Activated CD4-positive, alpha-beta T cell treated with anti-CD3 and anti-CD28 coated beads, Interleukin-10, Interleukin-2, amounts not matched to agents 100 ng/mL and 50 ng/mL, durations not matched to agents 16 hours and 8 hours (primary cell): ENCODE measurements at regions not wholly inside any gene's neighbourhood (a gene's known extent, or its start where the extent isn't known, plus 50 kb on each side); places are given as distances from the start of the nearest gene placed in this dataset.

Experiments used
- DNase-seq: peaks from one replicate; pipeline ENCODE4 v3.0.0-alpha.2; 2020

- DNase-seq: no peak
Observed at GRCh38 chr11:127193950-127194349, 193.4 kb upstream of the KIRREL3 start.

DNA sequence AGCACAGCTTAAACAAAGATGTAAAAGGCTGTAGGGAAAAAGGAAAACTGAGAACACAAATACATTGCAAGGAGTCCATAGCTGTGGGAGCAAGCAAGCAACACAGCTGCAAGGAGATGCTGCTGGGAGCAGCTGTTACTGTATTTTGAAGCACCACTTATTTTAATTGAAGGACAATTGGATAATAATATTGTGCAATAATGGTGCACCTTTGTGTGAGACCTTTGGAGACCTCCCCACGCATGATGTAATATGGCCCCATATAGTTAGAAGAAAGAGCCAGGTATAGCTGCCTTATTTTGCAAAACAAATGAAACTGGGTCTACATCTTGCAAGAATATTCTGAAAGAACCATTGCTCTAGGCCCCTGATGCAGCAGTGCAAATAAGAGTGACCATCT, 191.1 kb upstream of the KIRREL3 start:
- DNase-seq: no peak

GRCh38 chr11:127191261-127191660, 190.7 kb upstream of the KIRREL3 start:
- no peak for DNase-seq

DNA sequence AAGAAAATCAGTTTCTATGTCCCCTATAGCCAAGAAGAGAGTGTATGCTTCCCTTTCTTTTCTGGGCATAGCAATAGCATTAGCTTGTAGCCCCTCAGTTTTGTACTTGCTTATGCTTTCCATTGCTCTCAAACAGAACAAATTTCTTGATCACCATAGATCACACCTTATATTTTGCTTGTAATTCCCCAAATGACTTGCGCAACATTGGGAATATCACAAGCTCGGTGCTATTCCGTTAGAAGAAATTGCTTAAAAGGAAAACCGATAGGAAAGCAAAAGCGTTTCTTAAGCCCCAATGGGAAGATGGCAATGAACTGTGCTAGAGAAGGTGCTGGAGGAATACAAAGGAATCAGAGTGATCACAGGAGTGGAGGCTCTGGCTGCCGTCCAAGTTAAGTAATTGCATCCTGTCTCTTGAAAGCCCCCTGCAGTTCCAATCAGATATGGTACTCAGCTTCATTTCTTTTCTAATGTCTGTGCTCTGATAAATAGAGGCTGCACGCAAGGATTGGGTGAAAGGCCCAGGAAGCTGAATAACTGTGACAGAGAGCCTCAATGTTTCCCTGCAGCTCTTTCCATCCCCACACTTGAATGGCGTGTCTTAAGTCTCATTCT, 182.1 kb upstream of the KIRREL3 start:
- no peak for DNase-seq

- DNase-seq: no peak
Observed at GRCh38 chr11:127157225-127157624, 156.7 kb upstream of the KIRREL3 start.

- no peak for DNase-seq
Observed at GRCh38 chr11:127149410-127149809, 148.8 kb upstream of the KIRREL3 start.

- DNase-seq: no peak
Observed at GRCh38 chr11:127143251-127143650, 142.7 kb upstream of the KIRREL3 start.

DNA sequence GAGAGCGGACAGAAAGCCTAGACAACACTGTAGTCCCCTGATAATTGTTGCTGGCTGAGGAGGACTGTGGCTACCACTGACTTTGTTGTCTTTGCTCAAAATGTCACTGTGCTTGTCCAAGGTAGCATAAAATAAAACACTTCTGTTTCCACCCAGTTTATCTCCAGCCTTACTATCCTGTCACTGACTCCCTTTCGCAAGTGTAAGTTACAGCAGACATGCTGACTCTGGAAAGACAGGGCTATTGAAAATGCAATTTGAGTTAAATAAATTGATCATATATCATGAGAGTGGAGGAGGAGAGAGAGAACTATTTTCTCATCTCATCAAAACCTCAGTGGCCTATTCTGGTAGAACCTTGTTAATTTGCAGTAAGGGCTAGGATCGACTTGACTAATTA, 138.0 kb upstream of the KIRREL3 start:
- DNase-seq: no peak

GRCh38 chr11:127137771-127138280, 137.3 kb upstream of the KIRREL3 start:
- no peak for DNase-seq

GRCh38 chr11:127136438-127136837, 135.9 kb upstream of the KIRREL3 start:
- no peak for DNase-seq

DNA sequence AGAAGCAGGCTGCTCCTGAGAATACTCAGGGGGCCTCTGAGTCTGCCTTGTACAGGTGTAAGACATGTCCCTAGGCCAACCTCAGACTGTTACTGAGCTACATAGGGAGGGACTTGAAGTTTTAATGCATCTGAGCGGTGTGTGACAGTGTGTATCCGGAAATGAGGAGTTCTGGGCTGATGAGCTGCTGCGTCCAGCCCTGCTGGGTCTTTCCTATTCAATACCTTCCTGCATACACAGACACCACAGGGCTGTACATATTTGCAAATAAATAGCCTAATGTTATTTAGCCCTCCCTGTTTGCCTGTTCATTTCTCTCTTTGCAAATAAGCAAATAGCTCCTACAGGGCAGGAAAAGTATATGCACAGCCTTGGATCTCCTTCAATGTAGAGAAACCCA, 134.7 kb upstream of the KIRREL3 start:
- DNase-seq: no peak

DNA sequence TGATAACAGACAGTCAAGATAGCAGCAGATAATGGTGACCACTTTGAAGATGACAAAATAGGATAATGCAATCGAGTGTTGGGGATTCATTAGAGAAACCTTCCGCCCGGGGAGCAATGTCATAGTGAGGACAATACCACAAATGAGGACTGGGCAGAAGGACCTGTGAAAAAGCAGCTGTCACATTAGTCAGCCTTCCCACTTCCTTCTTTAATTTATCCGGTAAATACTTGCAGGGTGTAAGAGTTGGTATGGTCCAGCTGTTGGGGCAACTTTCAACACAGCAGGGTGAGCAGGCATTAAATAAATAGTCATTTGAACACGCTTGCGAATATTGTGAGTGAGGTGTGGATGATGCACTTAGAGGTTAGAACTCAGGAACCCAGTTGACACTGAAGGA, 132.5 kb upstream of the KIRREL3 start:
- no peak for DNase-seq

DNA sequence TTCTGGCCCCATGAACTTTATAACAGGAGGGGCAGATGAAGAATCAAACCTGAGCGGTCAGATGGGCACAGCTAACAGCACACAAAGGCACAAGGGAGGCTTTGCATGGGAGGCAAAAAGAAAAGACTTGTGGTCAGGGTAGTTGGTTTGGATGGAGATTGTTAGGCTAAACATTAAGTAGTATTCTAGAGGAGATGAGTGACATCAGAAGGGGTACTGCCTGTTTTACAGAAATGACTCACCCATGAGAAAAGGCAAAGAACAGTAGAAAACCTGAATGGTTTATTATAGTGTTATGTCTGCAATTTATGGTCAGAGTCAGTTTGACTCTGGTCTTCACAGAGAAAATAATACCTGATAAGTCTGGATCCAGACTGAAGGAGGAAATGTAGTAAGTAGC, 129.8 kb upstream of the KIRREL3 start:
- DNase-seq: no peak

GRCh38 chr11:127126986-127127385, 126.4 kb upstream of the KIRREL3 start:
- DNase-seq: no peak

DNA sequence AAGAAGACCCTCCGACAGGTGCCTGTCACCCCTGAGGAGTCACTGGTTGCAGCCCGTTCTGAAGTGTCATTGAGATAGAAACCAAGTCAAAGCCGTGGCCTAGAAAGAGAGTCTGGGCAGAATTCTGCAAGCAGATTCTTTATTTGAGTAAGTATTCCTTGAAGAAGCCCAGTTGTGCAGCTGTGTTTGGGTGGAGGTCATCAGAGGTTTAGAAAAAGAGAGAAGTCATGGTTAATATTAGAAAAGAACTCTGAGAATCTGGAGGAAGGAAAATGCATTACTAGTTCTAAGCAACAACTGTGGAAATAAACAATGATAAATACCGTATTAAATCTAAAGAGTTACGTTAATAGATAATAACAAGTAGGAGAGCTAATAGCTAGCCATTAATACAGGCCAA, 118.8 kb upstream of the KIRREL3 start:
- DNase-seq: no peak

GRCh38 chr11:127118811-127119210, 118.2 kb upstream of the KIRREL3 start:
- DNase-seq: no peak

- no peak for DNase-seq
Observed at GRCh38 chr11:127117231-127117739, 116.7 kb upstream of the KIRREL3 start.

- no peak for DNase-seq
Observed at GRCh38 chr11:127115844-127116243, 115.3 kb upstream of the KIRREL3 start.

GRCh38 chr11:127114035-127114434, 113.5 kb upstream of the KIRREL3 start:
- DNase-seq: no peak

- no peak for DNase-seq
Observed at GRCh38 chr11:127110542-127110941, 110.0 kb upstream of the KIRREL3 start.

DNA sequence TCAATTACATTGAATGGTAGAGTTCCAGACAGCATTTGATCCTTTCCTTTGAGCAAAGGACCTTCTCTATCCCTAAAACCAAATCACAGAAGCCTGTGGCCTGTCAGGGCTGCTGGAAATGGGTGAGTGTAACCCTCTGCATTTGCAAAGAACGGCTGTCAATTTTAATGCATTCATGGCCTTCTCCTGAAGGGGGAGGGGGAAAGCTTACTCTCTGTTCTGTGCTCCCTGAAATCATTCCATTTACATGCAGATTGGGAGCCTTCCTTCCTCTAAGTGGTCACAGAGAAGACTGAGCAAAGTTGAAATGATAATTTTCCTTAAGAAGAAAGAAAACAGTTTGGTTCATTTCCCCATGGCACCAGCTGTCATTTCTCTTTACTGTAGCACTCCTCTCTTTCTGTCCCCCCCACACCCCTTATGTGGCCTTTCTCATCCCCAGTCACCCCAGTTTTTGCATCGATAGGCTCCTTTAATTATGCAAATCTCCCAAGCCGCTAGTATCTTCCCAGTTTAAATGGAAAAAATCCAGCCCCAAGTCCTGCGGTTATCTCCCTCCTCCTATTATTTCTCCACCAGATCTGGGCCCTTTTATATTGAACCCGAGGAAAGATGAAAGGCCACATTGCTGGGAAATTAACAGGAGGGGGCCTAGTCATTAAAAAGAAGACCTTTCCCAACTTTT, 109.4 kb upstream of the KIRREL3 start:
- DNase-seq: no peak

DNA sequence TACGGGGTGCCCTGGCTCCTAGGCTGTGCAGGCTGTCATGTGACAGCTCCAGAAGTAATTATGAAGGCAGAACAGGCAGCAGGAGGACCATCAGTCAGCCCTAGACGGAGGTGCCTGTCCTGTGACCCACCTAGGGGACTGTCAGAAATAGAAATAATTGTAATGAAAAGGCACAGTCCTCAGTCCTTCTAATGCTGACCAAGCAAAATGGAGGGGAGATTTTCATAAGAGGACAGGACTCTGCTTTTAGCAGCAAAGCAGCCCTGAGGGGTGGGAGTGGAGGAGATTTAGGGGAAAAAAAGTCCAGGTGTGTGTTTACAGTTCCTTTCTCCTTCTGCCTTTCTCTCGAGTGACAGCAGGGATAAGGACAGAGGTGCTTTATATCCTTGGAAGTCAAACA, 108.3 kb upstream of the KIRREL3 start:
- no peak for DNase-seq

- no peak for DNase-seq
Observed at GRCh38 chr11:127106938-127107337, 106.4 kb upstream of the KIRREL3 start.
